ENCODE measurements at regions not wholly inside any gene's neighbourhood (a gene's known extent, or its start where the extent isn't known, plus 50 kb on each side); places are given as distances from the start of the nearest gene placed in this dataset.

- DNase-seq, result no peak
- Histone ChIP-seq H3K36me3 (replicated peaks in 1 of 2; ENCODE audit: insufficient read depth in 1 of 2, low read depth in 2 of 2) (no peaks in the 10 kb centered on the region), H3K4me3 (no peak overlapping the region), H3K4me1 (no peaks in the 10 kb centered on the region), H3K27ac (no peak overlapping the region), H3K9me3 (no peaks in the 10 kb centered on the region), H3K27me3 (no peaks in the 10 kb centered on the region)
- no peak for ATAC-seq
- intact Hi-C loops (cut with DNase I), result no loop called here
- TF ChIP-seq POLR2A (IDR thresholded peaks at IDR 0.05) (no peak), CTCF (IDR thresholded peaks at IDR 0.05) (no peak)
Measured at GRCh38 chr4:28151314-28151713, 1290.7 kb downstream of the STIM2 start.

GRCh38 chr4:28167411-28167810 lies 1306.8 kb downstream of the STIM2 start:
- Histone ChIP-seq H3K36me3 (replicated peaks in 1 of 2; ENCODE audit: insufficient read depth in 1 of 2, low read depth in 2 of 2) (no peaks in the 10 kb centered on the region), H3K4me1 (no peaks in the 10 kb centered on the region), H3K4me3 (no peak overlapping the region), H3K27ac (no peak overlapping the region), H3K9me3 (no peaks in the 10 kb centered on the region), H3K27me3 (no peaks in the 10 kb centered on the region)
- no peak for TF ChIP-seq CTCF (IDR thresholded peaks at IDR 0.05)
- TF ChIP-seq POLR2A (IDR thresholded peaks at IDR 0.05), result no peak
- DNase-seq (peak in 1 of 4 donors; percentile 10), ATAC-seq (no peak)
- intact Hi-C loops (cut with DNase I), result no loop called here
- 63 to 77% methylated on average over 1 of the region's 1 CpG for WGBS, 2 donors

GRCh38 chr4:28176942-28177341 lies 1316.3 kb downstream of the STIM2 start:
- no peak for ATAC-seq
- Histone ChIP-seq H3K4me1 (no peaks in the 10 kb centered on the region), H3K36me3 (replicated peaks in 1 of 2; ENCODE audit: insufficient read depth in 1 of 2, low read depth in 2 of 2) (no peaks in the 10 kb centered on the region), H3K9me3 (no peaks in the 10 kb centered on the region), H3K27ac (no peak overlapping the region), H3K4me3 (no peak overlapping the region), H3K27me3 (no peaks in the 10 kb centered on the region)
- 12 to 14% methylated on average over 1 of the region's 1 CpG for WGBS, 2 donors
- DNase-seq, result no peak
- TF ChIP-seq POLR2A (IDR thresholded peaks at IDR 0.05), result no peak
- no peak for TF ChIP-seq CTCF (IDR thresholded peaks at IDR 0.05)
- intact Hi-C loops (cut with DNase I), result no loop called here

- no peaks in the 10 kb centered on the region for H3K4me1 ChIP-seq
- H3K36me3 ChIP-seq (replicated peaks in 1 of 2; ENCODE audit: insufficient read depth in 1 of 2, low read depth in 2 of 2), result no peaks in the 10 kb centered on the region
- ATAC-seq (no peak), DNase-seq (no peak)
- H3K27ac ChIP-seq, result no peak overlapping the region
- TF ChIP-seq POLR2A (IDR thresholded peaks at IDR 0.05), result no peak
- TF ChIP-seq CTCF (IDR thresholded peaks at IDR 0.05), result no peak
- no peaks in the 10 kb centered on the region for H3K27me3 ChIP-seq
- no peak overlapping the region for H3K4me3 ChIP-seq
- H3K9me3 ChIP-seq, result no peaks in the 10 kb centered on the region
- intact Hi-C loops (cut with DNase I), result no loop called here
Measured at GRCh38 chr4:28177641-28178040, 1317.0 kb downstream of the STIM2 start.

- H3K9me3 ChIP-seq, result no peaks in the 10 kb centered on the region
- ATAC-seq (no peak), DNase-seq (no peak)
- no peak for TF ChIP-seq CTCF (IDR thresholded peaks at IDR 0.05)
- TF ChIP-seq POLR2A (IDR thresholded peaks at IDR 0.05), result no peak
- no peak overlapping the region for H3K4me3 ChIP-seq
- H3K4me1 ChIP-seq, result no peaks in the 10 kb centered on the region
- 82 to 86% methylated on average over 3 of the region's 3 CpGs for WGBS, 2 donors
- H3K27ac ChIP-seq, result no peak overlapping the region
- no peaks in the 10 kb centered on the region for H3K27me3 ChIP-seq
- H3K36me3 ChIP-seq (replicated peaks in 1 of 2; ENCODE audit: insufficient read depth in 1 of 2, low read depth in 2 of 2), result no peaks in the 10 kb centered on the region
- intact Hi-C loops (cut with DNase I), result no loop called here
Measured at GRCh38 chr4:28179126-28179525, 1318.5 kb downstream of the STIM2 start.

All from body of pancreas (tissue), 4 donors.